Fibroblast of upper back skin (primary cell): ENCODE measurements at regions not wholly inside any gene's neighbourhood (a gene's known extent, or its start where the extent isn't known, plus 50 kb on each side); places are given as distances from the start of the nearest gene placed in this dataset.
"Not testable (repeated sequence)": the region's sequence is repeated elsewhere in the genome, so short reads cannot be mapped to it uniquely, and the experiment has no call there.

Experiments used
- DNase-seq: peaks from one replicate; pipeline ENCODE4 v3.0.0-alpha.2; 2013

DNA sequence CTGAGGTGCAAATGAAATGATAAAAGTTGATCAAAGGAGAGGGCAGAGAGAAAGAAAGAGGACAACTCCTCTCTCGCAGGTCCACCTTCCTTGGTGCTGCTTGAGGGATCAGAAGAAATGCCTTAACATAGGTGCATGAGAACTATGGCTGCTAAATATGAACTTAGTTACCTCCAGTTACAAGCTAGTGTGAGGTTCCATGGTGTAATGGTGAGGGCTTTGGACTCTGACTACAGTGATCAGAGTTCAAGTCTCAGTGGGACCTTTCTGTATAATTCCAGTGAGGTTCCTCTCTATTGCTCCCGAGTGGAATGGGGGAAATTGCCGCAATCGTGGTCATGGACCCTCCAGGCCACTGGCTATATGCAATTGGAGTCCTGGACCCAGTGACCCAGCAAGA lies 387.3 kb downstream of the FAM72C start:
- DNase-seq: no peak

DNA sequence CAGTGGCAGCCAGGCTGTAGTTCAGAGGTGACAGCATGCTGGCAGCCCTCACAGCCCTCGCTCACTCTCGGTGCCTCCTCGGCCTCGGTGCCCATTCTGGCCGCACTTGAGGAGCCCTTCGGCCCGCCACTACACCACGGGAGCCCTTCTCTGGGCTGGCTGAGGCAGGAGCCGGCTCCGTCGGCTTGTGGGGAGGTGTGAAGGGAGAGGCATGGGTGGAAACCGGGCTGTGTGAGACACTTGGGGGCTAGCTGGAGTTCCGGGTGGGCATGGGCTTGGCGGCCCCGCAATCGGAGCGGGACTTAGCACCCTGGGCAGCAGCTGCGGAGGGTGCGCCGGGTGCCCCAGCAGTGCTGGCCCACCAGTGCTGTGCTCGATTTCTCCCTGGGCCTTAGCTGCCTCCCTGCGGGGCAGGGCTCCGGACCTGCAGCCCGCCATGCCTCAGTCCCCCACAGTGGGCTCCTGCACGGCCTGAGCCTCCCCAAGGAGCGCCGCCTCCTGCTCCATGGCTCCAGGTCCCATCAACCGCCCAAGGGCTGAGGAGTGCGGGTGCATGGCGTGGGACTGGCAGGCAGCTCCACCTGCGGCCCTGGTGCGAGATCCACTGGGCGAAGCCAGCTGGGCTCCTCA lies 396.8 kb downstream of the FAM72C start:
- DNase-seq: no peak

DNA sequence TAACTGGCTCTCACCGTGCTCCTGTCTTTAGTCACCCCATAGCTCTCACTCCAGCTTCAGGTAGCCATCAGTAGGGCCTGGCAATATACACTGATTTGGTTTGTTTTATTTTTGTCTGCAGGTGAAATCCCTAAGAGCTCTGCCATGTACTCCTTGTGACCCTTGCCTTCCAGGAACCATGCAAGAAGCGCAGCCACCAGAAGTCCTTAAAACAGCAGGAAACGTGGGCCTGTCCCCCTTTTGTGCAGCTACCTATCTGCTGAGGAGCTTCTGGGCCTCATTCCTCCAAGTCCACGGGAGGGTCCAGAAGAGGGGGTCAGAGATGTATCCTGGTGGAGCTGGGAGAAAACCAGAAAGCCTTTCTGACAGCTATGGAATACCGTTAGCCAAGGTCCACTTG lies 399.1 kb downstream of the FAM72C start:
- DNase-seq: not testable (repeated sequence)

DNA sequence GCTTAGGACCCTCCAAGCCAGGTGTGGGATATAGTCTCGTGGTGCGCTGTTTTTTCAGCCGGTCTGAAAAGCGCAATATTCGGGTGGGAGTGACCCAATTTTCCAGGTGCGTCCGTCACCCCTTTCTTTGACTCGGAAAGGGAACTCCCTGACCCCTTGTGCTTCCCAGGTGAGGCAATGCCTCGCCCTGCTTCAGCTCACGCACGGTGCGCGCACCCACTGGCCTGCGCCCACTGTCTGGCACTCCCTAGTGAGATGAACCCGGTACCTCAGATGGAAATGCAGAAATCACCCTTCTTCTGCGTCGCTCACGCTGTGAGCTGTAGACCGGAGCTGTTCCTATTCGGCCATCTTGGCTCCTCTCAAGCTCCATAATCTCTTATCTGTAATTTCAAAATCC lies 408.0 kb downstream of the FAM72C start:
- DNase-seq: not testable (repeated sequence)

DNA sequence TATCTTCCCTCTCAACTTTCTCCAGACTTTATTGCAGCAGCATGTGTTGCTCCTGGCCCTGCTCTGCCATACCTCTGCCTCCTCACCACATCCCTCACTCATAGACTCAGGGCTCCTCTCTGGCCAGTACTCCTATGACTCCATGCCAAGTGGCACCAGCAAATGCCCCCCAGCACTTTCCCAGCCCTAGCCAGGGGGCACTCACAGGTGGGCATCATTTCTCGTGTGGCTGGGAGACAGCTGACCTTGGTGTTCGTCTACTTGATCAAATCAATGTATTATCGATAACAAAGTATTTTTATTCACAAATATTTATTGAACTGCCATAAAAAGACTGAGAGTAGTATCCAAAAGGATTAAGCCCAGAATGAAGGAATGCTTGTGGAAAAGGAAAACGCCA lies 418.2 kb downstream of the FAM72C start:
- DNase-seq: no peak

DNA sequence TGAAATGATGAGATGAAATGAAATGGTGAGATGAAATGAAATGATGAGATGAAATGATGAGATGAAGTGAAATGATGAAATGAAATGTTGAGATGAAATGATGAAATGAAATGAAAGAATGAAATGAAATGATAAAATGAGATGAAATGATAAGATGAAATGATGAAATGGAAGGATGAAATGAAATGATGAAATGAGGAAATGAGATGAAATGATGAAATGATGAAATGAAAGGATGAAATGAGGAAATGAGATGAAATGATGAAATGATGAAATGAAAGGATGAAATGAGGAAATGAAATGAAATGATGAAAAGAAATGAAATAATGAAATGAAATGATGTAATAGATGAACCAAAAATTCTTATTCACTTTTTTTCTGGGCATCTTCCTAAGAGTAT lies 467.1 kb downstream of the FAM72C start:
- not testable (repeated sequence) for DNase-seq

DNA sequence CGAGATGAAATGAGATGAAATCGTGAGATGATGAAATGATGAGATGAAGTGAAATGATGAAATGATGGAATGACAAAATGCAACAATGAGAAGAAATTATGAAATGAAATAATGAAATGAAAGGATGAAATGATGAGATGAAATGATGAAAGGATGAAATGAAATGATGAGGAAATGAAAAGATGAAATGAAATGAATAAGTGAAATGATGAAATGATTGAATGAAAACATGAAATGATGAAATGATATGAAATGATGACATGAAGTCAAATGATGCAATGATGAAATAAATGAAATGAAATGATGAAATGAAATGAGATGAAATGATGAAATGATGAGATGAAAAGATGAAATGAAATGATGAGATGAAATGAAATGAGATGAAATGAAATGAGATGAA lies 467.7 kb downstream of the FAM72C start:
- DNase-seq: not testable (repeated sequence)

DNA sequence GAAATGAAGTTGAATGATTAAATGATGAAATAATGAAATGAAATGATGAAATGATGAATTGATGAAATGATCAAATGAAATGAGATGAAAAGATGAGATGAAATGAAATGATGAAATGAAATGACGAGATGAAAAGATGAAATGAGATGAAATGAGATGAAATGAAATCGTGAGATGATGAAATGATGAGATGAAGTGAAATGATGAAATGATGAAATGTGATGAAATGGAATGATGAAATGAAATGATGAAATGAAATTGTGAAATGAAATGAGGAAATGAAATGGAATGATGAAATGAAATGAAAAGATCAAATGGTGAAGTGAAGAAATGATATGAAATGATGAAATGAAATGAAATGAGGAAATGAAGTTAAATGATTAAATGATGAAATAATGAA lies 468.7 kb downstream of the FAM72C start:
- not testable (repeated sequence) for DNase-seq

DNA sequence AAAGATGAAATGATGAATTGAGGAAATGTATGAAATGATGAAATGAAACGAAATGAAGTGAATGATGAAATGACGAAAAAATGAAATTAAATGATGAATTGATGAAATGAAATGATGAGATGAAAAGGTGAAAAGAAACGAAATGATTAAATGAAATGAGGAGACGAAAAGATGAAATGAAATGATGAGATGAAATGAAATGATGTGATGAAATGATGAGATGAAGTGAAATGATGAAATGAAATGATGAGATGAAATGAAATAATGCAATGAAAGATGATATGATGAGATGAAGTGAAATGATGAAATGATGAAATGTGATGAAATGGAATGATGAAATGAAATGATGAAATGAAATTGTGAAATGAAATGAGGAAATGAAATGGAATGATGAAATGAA lies 469.7 kb downstream of the FAM72C start:
- DNase-seq: not testable (repeated sequence)

DNA sequence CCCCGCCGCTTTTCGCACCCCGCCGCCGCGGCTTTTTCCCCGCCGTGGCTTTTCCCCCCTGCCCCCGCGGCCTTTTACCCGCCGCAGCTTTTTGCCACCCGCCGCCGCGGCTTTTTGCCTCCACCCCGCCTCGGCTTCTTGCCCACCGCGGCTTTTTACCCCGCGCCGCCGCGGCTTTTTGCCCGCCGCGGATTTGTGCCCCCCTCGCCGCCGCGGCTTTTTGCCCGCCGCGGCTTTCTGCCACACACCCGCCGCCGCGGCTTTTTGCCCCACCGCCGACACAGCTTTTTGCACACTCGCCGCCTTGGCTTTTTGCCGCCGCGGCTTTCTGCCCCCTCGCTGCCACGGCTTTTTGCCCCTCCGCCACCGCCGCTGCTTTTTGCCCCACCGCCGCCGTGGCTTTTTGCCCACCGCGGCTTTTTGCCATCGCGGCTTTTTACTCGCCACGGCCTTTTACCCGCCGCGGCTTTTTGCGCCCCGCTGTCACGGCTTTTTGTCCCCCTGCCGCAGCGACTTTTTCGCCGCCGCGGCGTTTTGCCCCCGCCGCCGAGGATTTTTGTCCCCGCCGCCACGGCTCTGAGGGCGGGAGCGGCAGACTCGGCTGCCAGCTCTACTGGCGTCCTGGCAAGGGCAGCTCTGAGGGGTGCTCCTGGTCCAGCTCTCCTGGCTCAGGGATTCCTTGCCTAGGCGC lies 473.6 kb downstream of the FAM72C start:
- not testable (repeated sequence) for DNase-seq

DNA sequence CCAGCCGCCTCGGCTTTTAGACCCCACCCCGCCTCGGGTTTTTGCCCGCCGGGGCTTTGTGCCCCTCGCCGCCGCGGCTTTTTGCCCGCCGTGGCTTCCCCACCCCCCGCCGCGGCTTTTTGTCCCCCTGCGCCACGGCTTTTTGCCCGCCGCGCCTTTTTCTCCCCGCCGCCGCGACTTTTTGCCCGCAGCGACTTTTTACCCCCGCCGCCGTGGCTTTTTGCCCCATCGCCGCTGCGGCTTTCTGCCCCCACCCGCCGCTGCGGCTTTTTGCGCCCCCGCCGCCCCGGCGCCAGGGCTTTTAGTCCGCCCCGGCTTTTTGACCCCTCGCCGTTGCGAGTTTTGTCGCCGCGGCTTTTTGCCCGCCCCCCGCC lies 474.4 kb downstream of the FAM72C start:
- DNase-seq: no peak

DNA sequence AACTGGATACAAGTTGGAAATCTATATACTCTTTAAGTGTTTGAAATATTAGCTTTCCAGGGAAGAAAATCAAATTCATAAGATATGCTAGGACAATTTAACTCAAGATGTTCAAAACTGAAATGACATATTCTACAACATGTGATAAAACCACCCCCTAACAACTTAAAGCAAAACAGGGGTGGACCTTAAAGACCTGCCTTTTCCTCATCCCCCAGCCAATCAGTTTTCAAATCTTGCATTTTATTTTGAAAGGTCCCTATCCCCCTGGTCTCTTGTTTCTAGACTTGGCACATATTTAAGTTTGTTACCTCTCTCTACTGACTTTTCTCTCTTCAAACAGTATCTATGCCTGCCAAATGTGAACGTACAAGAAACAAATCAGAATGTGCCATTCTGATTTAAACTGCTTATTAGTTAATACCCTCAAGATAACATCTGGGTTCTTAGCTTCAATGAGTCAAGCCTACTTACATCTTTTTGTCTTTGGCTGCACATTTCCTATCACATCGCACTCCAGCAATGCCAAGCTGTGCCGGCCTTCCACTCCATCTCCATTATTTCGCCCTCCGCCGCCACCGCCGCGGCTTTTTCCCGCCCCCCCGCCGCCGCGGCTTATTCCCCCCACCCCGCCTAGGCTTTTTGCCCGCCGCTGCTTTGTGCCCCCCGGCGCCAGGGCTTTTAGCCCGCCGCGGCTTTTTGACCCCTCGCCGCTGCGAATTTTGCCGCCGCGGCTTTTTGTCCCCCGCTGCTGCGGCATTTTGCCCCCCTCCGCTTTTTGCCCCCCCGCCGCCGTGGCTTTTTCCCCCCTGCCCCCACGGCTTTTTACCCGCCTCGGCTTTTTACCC lies 475.0 kb downstream of the FAM72C start:
- DNase-seq: not testable (repeated sequence)
